ENCODE measurements at regions not wholly inside any gene's neighbourhood (a gene's known extent, or its start where the extent isn't known, plus 50 kb on each side); places are given as distances from the start of the nearest gene placed in this dataset.

- H3K36me3 ChIP-seq (ENCODE audit: control insufficient read depth, insufficient read depth, low read length) = no peaks in the 10 kb centered on the region
- no peak for DNase-seq (ENCODE audit: extremely low read depth, insufficient read length)
- H3K27me3 ChIP-seq (replicated peaks; ENCODE audit: control insufficient read depth, insufficient read depth, low read length) = no peaks in the 10 kb centered on the region
- no peak for TF ChIP-seq CTCF (IDR thresholded peaks at IDR 0.05; ENCODE audit: insufficient read depth, low read length, poor library complexity, severe bottlenecking)
- no peak overlapping the region for H3K4me3 ChIP-seq (replicated peaks; ENCODE audit: low read depth, low read length)
These were observed 472.6 kb upstream of the CDIN1 start for GRCh38 chr15:36106640-36107335.

GRCh38 chr15:36108541-36108940 lies 470.9 kb upstream of the CDIN1 start:
- DNase-seq (ENCODE audit: extremely low read depth, insufficient read length) = no peak
- H3K4me3 ChIP-seq (replicated peaks; ENCODE audit: low read depth, low read length) = no peak overlapping the region
- H3K27me3 ChIP-seq (replicated peaks; ENCODE audit: control insufficient read depth, insufficient read depth, low read length) = no peaks in the 10 kb centered on the region
- TF ChIP-seq CTCF (IDR thresholded peaks at IDR 0.05; ENCODE audit: insufficient read depth, low read length, poor library complexity, severe bottlenecking) = no peak
- no peaks in the 10 kb centered on the region for H3K36me3 ChIP-seq (ENCODE audit: control insufficient read depth, insufficient read depth, low read length)

- Histone ChIP-seq H3K4me3 (replicated peaks; ENCODE audit: low read depth, low read length) (no peak overlapping the region), H3K36me3 (ENCODE audit: control insufficient read depth, insufficient read depth, low read length) (no peaks in the 10 kb centered on the region), H3K27me3 (replicated peaks; ENCODE audit: control insufficient read depth, insufficient read depth, low read length) (no peaks in the 10 kb centered on the region)
- DNase-seq (ENCODE audit: extremely low read depth, insufficient read length) = no peak
- no peak for TF ChIP-seq CTCF (IDR thresholded peaks at IDR 0.05; ENCODE audit: insufficient read depth, low read length, poor library complexity, severe bottlenecking)
These were observed 469.3 kb upstream of the CDIN1 start for GRCh38 chr15:36109943-36110658.

GRCh38 chr15:36110659-36110993 lies 468.8 kb upstream of the CDIN1 start:
- TF ChIP-seq CTCF (IDR thresholded peaks at IDR 0.05; ENCODE audit: insufficient read depth, low read length, poor library complexity, severe bottlenecking) = no peak
- Histone ChIP-seq H3K27me3 (replicated peaks; ENCODE audit: control insufficient read depth, insufficient read depth, low read length) (no peaks in the 10 kb centered on the region), H3K4me3 (replicated peaks; ENCODE audit: low read depth, low read length) (no peak overlapping the region), H3K36me3 (ENCODE audit: control insufficient read depth, insufficient read depth, low read length) (no peaks in the 10 kb centered on the region)
- DNase-seq (ENCODE audit: extremely low read depth, insufficient read length) = no peak

DNA sequence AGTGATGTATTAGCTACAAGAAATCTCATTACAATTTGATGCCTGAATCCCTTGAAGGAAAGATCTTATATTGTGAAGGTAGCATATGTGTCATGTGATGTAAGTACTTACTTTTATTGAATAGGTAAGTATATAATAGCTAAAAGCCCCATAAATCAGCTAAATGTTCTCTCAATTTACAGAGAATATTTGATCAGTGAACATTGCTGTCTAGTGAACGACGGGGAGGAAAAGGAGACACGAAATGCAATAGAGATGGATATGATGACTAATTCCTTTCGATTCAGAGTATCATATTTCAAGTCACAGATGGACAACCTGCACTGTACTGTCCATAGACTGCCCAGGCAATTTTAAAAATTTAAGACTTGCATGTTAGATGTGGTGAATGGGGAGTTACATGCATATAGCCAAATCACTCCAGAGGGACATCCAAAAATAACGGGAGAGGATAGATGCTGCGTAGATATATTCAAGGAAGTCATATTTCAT lies 462.1 kb upstream of the CDIN1 start:
- Histone ChIP-seq H3K36me3 (ENCODE audit: control insufficient read depth, insufficient read depth, low read length) (no peaks in the 10 kb centered on the region), H3K27me3 (replicated peaks; ENCODE audit: control insufficient read depth, insufficient read depth, low read length) (no peaks in the 10 kb centered on the region), H3K4me3 (replicated peaks; ENCODE audit: low read depth, low read length) (no peak overlapping the region)
- DNase-seq (ENCODE audit: extremely low read depth, insufficient read length) = no peak
- no peak for TF ChIP-seq CTCF (IDR thresholded peaks at IDR 0.05; ENCODE audit: insufficient read depth, low read length, poor library complexity, severe bottlenecking)
